ENCODE measurements at regions not wholly inside any gene's neighbourhood (a gene's known extent, or its start where the extent isn't known, plus 50 kb on each side); places are given as distances from the start of the nearest gene placed in this dataset.
"Not testable (repeated sequence)": the region's sequence is repeated elsewhere in the genome, so short reads cannot be mapped to it uniquely, and the experiment has no call there.

GRCh38 chr1:245102149-245102548 is 52.6 kb upstream of the KIF26B start:
- DNase-seq (ENCODE audit: extremely low read depth, low read depth) = not testable (repeated sequence)

GRCh38 chr1:245099401-245099800 is 55.4 kb upstream of the KIF26B start:
- DNase-seq (ENCODE audit: extremely low read depth, low read depth) = no peak
- TF ChIP-seq CTCF (IDR thresholded peaks at IDR 0.05; ENCODE audit: low read depth, low read length) = no peak

- DNase-seq (ENCODE audit: extremely low read depth, low read depth) = no peak
- TF ChIP-seq CTCF (IDR thresholded peaks at IDR 0.05; ENCODE audit: low read depth, low read length) = no peak
Observed at GRCh38 chr1:245098924-245099323, 55.9 kb upstream of the KIF26B start.

GRCh38 chr1:245096311-245097066 is 58.3 kb upstream of the KIF26B start:
- TF ChIP-seq CTCF (IDR thresholded peaks at IDR 0.05; ENCODE audit: low read depth, low read length) = no peak
- no peak for DNase-seq (ENCODE audit: extremely low read depth, low read depth)

GRCh38 chr1:245095903-245096302 is 58.9 kb upstream of the KIF26B start:
- DNase-seq (ENCODE audit: extremely low read depth, low read depth) = no peak
- no peak for TF ChIP-seq CTCF (IDR thresholded peaks at IDR 0.05; ENCODE audit: low read depth, low read length)

- no peak for TF ChIP-seq CTCF (IDR thresholded peaks at IDR 0.05; ENCODE audit: low read depth, low read length)
- no peak for DNase-seq (ENCODE audit: extremely low read depth, low read depth)
Observed at GRCh38 chr1:245094954-245095353, 59.8 kb upstream of the KIF26B start.

- TF ChIP-seq CTCF (IDR thresholded peaks at IDR 0.05; ENCODE audit: low read depth, low read length) = no peak
- no peak for DNase-seq (ENCODE audit: extremely low read depth, low read depth)
Observed at GRCh38 chr1:245094092-245094491, 60.7 kb upstream of the KIF26B start.

GRCh38 chr1:245092638-245092976 is 62.2 kb upstream of the KIF26B start:
- TF ChIP-seq CTCF (IDR thresholded peaks at IDR 0.05; ENCODE audit: low read depth, low read length) = no peak
- DNase-seq (ENCODE audit: extremely low read depth, low read depth) = no peak
